ENCODE measurements at regions not wholly inside any gene's neighbourhood (a gene's known extent, or its start where the extent isn't known, plus 50 kb on each side); places are given as distances from the start of the nearest gene placed in this dataset.

DNA sequence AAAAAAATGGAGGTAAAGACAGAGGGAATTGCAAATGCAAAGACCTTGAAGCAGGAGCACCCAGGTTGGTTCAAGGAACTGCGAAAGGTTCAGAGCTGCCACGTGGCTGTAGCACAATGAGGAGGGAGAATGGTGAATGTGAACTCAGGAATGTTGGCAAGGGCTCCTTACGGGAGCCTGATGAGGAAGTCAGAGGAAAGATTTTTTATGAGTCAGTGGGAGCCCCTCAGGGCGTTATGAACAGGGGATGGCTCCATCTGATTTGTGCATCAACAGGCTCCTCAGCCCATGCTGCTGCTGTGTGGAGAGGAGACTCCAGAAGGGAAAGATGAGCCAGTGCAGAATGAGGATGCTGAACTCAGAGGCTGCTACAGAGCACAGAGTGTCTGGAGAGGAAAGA is 194.4 kb downstream of the ARRDC4 start:
- no peak for TF ChIP-seq CTCF (IDR thresholded peaks at IDR 0.05)
- no peak for TF ChIP-seq POLR2A (IDR thresholded peaks at IDR 0.05)
